Cardiac muscle cell (in vitro differentiated cells and primary cell): ENCODE measurements at regions not wholly inside any gene's neighbourhood (a gene's known extent, or its start where the extent isn't known, plus 50 kb on each side); places are given as distances from the start of the nearest gene placed in this dataset.
"Not testable (repeated sequence)": the region's sequence is repeated elsewhere in the genome, so short reads cannot be mapped to it uniquely, and the experiment has no call there.

ENCODE experiments used
- DNase-seq, 2 donors: peaks; one replicate each; pipeline versions ENCODE4 v3.0.0 to v3.0.0-alpha.2; 2010 to 2017; ENCODE audit warnings: low read depth in 1 of 2, low spot score in 1 of 2
- H3K27ac ChIP-seq: fragments of 200-600 bp; sonication (generic); 2 replicates; pipeline ENCODE4 v1.5.1; 2016
- H3K27me3 ChIP-seq: fragments of 200-600 bp; sonication (generic); 2 replicates; pipeline ENCODE4 v1.6.0; 2016; ENCODE audit warnings: control low read depth
- H3K36me3 ChIP-seq: fragments of 200-600 bp; sonication (generic); 2 replicates; pipeline ENCODE4 v1.5.1; 2016; ENCODE audit warnings: control low read depth
- H3K4me1 ChIP-seq: fragments of 200-600 bp; sonication (generic); 2 replicates; pipeline ENCODE4 v1.8.1; 2017; ENCODE audit warnings: low read depth, mild to moderate bottlenecking, mixed run types
- H3K4me3 ChIP-seq: fragments of 200-600 bp; sonication (generic); 2 replicates; pipeline ENCODE4 v1.5.1; 2016; ENCODE audit warnings: mild to moderate bottlenecking
- H3K9me3 ChIP-seq: fragments of 200-600 bp; sonication (generic); 2 replicates; pipeline ENCODE4 v1.5.1; 2017; ENCODE audit warnings: low read depth, mild to moderate bottlenecking, control low read depth
- TF ChIP-seq, protein P1 (sequence below): IDR thresholded peaks from 2 replicates; pipeline ENCODE4 v1.5.1; 2012; ENCODE audit warnings: low read depth, mild to moderate bottlenecking, low read length

DNA sequence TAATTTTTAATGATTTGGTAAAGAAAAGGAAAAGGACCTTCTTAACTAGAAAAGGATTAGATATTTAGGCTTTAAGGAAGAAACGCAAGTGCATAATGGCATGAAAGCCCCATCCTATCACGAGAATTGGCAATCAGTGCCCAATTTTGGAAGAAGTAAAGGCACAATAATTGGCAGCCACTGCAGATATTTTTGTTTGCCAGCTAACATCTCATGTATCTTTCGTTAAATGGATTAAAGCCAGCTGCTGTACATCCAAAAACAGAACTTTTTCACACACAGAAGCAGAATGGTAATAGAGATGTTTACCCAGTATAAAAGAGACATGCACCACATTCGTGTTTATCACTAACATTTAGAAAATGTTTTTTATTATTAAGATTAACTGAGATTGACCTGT lies 180.3 kb downstream of the C6orf118 start:
- TF ChIP-seq, protein P1, sequence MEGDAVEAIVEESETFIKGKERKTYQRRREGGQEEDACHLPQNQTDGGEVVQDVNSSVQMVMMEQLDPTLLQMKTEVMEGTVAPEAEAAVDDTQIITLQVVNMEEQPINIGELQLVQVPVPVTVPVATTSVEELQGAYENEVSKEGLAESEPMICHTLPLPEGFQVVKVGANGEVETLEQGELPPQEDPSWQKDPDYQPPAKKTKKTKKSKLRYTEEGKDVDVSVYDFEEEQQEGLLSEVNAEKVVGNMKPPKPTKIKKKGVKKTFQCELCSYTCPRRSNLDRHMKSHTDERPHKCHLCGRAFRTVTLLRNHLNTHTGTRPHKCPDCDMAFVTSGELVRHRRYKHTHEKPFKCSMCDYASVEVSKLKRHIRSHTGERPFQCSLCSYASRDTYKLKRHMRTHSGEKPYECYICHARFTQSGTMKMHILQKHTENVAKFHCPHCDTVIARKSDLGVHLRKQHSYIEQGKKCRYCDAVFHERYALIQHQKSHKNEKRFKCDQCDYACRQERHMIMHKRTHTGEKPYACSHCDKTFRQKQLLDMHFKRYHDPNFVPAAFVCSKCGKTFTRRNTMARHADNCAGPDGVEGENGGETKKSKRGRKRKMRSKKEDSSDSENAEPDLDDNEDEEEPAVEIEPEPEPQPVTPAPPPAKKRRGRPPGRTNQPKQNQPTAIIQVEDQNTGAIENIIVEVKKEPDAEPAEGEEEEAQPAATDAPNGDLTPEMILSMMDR: no peak
- Histone ChIP-seq H3K4me1 (no peaks in the 10 kb centered on the region), H3K27me3 (no peaks in the 10 kb centered on the region), H3K4me3 (no peak overlapping the region), H3K36me3 (no peaks in the 10 kb centered on the region), H3K27ac (no peak overlapping the region), H3K9me3 (no peaks in the 10 kb centered on the region)
- no peak for DNase-seq

DNA sequence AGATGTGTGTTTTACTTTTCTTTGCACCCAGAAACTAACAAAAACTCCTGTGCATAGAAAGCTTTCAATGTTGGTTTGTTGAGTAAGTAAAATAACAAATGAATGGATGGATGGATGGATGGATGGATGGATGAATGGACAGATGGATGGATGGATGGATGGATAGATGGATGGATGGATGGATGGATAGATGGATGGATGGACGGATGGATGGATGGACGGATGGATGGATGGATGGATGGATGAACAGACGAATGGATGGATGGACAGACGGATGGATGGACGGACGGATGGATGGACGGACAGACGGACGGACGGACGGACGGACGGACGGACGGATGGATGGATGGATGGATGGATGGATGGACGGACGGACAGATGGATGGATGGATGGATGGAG lies 181.7 kb downstream of the C6orf118 start:
- H3K4me1 ChIP-seq, H3K27ac ChIP-seq, H3K9me3 ChIP-seq, H3K4me3 ChIP-seq, DNase-seq, H3K36me3 ChIP-seq, H3K27me3 ChIP-seq: not testable (repeated sequence)

DNA sequence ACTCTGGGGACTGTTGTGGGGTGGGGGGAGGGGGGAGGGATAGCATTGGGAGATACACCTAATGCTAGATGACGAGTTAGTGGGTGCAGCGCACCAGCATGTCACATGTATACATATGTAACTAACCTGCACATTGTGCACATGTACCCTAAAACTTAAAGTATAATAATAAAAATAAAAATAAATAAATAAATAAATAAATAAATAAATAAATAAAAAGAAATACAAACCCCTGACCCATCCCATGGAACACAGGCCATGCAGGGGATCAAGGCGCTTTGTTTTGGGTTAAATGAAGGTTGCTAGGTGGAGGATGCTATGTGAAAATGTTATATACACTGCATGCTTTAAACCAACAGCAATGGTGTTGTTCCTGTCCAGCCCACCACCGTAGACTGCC lies 184.7 kb downstream of the C6orf118 start:
- H3K27me3 ChIP-seq, H3K4me3 ChIP-seq, DNase-seq, H3K27ac ChIP-seq, H3K9me3 ChIP-seq, H3K36me3 ChIP-seq, H3K4me1 ChIP-seq: not testable (repeated sequence)

DNA sequence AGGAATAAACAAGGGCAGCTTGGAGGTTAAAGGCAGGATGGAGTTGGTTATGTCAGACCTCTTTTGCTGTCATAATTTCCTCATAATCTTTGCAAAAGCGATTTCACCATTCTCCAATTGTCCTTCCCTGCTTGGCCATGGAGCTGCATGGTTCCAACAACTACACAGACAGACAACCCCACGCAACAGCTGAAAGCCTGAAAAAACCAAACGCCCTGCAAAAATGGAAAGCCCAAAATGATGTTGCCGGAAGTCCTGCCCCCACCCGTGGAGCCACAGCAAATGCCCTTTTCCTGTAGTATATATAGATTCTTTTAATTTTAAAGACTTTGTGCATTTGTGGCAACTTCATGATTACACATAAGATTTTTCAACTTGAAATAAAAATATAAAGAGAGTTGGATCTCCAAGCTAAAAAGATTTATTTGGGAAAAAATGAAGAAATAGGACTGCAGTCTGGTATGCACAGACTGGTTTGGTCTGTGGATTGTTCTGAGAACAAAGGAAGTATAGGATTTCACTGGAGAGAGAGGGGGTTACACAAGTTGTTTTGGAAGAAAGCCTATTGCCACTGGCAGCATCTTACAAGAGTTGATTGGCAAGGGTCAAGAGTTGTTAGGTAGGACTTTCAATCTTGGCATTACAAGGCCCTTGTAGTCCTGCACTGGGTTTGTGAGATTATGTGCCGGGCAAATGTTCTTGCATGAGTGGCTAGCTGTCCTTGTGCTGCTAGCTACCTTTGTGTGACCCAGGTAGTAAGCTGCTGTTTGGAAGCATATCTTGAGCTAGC lies 190.0 kb downstream of the C6orf118 start:
- Histone ChIP-seq H3K9me3 (no peaks in the 10 kb centered on the region), H3K36me3 (no peaks in the 10 kb centered on the region), H3K27ac (no peak overlapping the region), H3K27me3 (no peaks in the 10 kb centered on the region), H3K4me3 (no peak overlapping the region), H3K4me1 (no peaks in the 10 kb centered on the region)
- peak in 1 of 2 donors; percentile 2 for DNase-seq
- TF ChIP-seq, protein P1: no peak

DNA sequence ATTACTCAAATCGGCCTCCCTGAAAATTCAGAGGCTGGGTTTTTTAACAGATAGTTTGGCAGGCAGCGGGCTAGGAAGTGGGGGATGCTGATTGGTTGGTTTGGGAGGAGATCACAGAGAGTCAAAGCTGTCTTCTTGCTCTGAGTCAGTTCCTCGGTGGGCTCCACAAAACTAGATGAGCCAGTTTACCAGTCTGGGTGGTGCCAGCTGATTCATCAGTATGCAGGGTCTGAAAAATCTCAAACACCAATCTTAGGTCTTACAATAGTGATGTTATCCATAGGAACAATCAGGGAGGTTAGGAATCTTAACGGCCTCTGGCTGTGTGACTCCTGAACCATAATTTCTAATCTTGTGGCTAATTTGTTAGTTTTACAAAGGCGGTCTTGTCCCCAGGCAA lies 190.7 kb downstream of the C6orf118 start:
- Histone ChIP-seq H3K9me3 (no peaks in the 10 kb centered on the region), H3K4me1 (no peaks in the 10 kb centered on the region), H3K27me3 (no peaks in the 10 kb centered on the region), H3K4me3 (no peak overlapping the region), H3K27ac (no peak overlapping the region), H3K36me3 (no peaks in the 10 kb centered on the region)
- TF ChIP-seq, protein P1: no peak
- no peak for DNase-seq

DNA sequence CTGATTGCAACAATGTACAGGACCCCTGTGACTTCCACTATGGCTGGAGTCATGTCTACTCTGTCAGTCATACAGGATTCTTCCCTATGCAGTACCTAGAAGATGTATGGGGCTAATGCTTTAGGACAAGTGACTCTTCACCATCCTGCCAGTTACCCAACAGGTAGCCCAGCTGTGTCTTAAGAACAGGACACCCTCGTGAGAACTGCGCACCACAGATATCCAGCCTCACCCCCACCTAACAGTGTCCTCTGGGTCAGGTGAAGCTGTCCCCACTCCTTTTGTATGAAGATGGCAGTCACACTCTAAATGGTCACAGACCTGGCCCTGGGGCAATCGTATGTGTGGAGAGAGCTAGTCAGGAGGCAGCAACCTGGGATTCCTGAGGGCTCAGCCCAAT lies 191.6 kb downstream of the C6orf118 start:
- DNase-seq: no peak
- no peaks in the 10 kb centered on the region for H3K36me3 ChIP-seq
- H3K27ac ChIP-seq: no peak overlapping the region
- no peak overlapping the region for H3K4me3 ChIP-seq
- no peaks in the 10 kb centered on the region for H3K9me3 ChIP-seq
- H3K27me3 ChIP-seq: no peaks in the 10 kb centered on the region
- TF ChIP-seq, protein P1: no peak
- no peaks in the 10 kb centered on the region for H3K4me1 ChIP-seq
